ENCODE measurements at regions not wholly inside any gene's neighbourhood (a gene's known extent, or its start where the extent isn't known, plus 50 kb on each side); places are given as distances from the start of the nearest gene placed in this dataset.

- DNase-seq (ENCODE audit: low spot score) (no peak), ATAC-seq (ENCODE audit: low read depth) (no peak)
- Histone ChIP-seq H3K4me1 (ENCODE audit: insufficient read depth, poor library complexity, severe bottlenecking) (peaks cover 20% of the 10 kb centered on the region), H3K4me3 (ENCODE audit: severe bottlenecking) (no peak overlapping the region), H3K27me3 (ENCODE audit: insufficient read depth, poor library complexity, severe bottlenecking) (no peaks in the 10 kb centered on the region), H3K9me3 (ENCODE audit: severe bottlenecking) (no peaks in the 10 kb centered on the region), H3K27ac (ENCODE audit: poor library complexity, severe bottlenecking) (peak overlapping the region; percentile 69), H3K36me3 (ENCODE audit: low read depth) (no peaks in the 10 kb centered on the region)
- no peak for TF ChIP-seq CTCF (IDR thresholded peaks at IDR 0.05; ENCODE audit: poor library complexity, severe bottlenecking)
Observed at GRCh38 chr2:41716497-41716896, 331.3 kb upstream of the PKDCC start.

GRCh38 chr2:41717839-41718238 lies 330.0 kb upstream of the PKDCC start:
- Histone ChIP-seq H3K4me3 (ENCODE audit: severe bottlenecking) (no peak overlapping the region), H3K27me3 (ENCODE audit: insufficient read depth, poor library complexity, severe bottlenecking) (no peaks in the 10 kb centered on the region), H3K4me1 (ENCODE audit: insufficient read depth, poor library complexity, severe bottlenecking) (peaks cover 30% of the 10 kb centered on the region), H3K27ac (ENCODE audit: poor library complexity, severe bottlenecking) (peak overlapping the region; percentile 69), H3K36me3 (ENCODE audit: low read depth) (no peaks in the 10 kb centered on the region), H3K9me3 (ENCODE audit: severe bottlenecking) (no peaks in the 10 kb centered on the region)
- DNase-seq (ENCODE audit: low spot score) (peak; percentile 76), ATAC-seq (ENCODE audit: low read depth) (peak; percentile 91)
- no peak for TF ChIP-seq CTCF (IDR thresholded peaks at IDR 0.05; ENCODE audit: poor library complexity, severe bottlenecking)

GRCh38 chr2:41718705-41719104 lies 329.1 kb upstream of the PKDCC start:
- Histone ChIP-seq H3K36me3 (ENCODE audit: low read depth) (no peaks in the 10 kb centered on the region), H3K4me3 (ENCODE audit: severe bottlenecking) (no peak overlapping the region), H3K27ac (ENCODE audit: poor library complexity, severe bottlenecking) (peak overlapping the region; percentile 69), H3K27me3 (ENCODE audit: insufficient read depth, poor library complexity, severe bottlenecking) (no peaks in the 10 kb centered on the region), H3K9me3 (ENCODE audit: severe bottlenecking) (no peaks in the 10 kb centered on the region), H3K4me1 (ENCODE audit: insufficient read depth, poor library complexity, severe bottlenecking) (peaks cover 39% of the 10 kb centered on the region)
- ATAC-seq (ENCODE audit: low read depth) (no peak), DNase-seq (ENCODE audit: low spot score) (no peak)
- no peak for TF ChIP-seq CTCF (IDR thresholded peaks at IDR 0.05; ENCODE audit: poor library complexity, severe bottlenecking)

GRCh38 chr2:41719756-41720155 lies 328.1 kb upstream of the PKDCC start:
- Histone ChIP-seq H3K27ac (ENCODE audit: poor library complexity, severe bottlenecking) (no peak overlapping the region), H3K9me3 (ENCODE audit: severe bottlenecking) (no peaks in the 10 kb centered on the region), H3K27me3 (ENCODE audit: insufficient read depth, poor library complexity, severe bottlenecking) (no peaks in the 10 kb centered on the region), H3K36me3 (ENCODE audit: low read depth) (no peaks in the 10 kb centered on the region), H3K4me1 (ENCODE audit: insufficient read depth, poor library complexity, severe bottlenecking) (peaks cover 39% of the 10 kb centered on the region), H3K4me3 (ENCODE audit: severe bottlenecking) (no peak overlapping the region)
- no peak for TF ChIP-seq CTCF (IDR thresholded peaks at IDR 0.05; ENCODE audit: poor library complexity, severe bottlenecking)
- no peak for ATAC-seq (ENCODE audit: low read depth)
- DNase-seq (ENCODE audit: low spot score), result no peak

- no peaks in the 10 kb centered on the region for H3K36me3 ChIP-seq (ENCODE audit: low read depth)
- H3K27ac ChIP-seq (ENCODE audit: poor library complexity, severe bottlenecking), result no peak overlapping the region
- H3K4me3 ChIP-seq (ENCODE audit: severe bottlenecking), result no peak overlapping the region
- no peak for DNase-seq (ENCODE audit: low spot score)
- H3K4me1 ChIP-seq (ENCODE audit: insufficient read depth, poor library complexity, severe bottlenecking), result peaks cover 39% of the 10 kb centered on the region
- TF ChIP-seq CTCF (IDR thresholded peaks at IDR 0.05; ENCODE audit: poor library complexity, severe bottlenecking), result no peak
- ATAC-seq (ENCODE audit: low read depth), result no peak
- no peaks in the 10 kb centered on the region for H3K9me3 ChIP-seq (ENCODE audit: severe bottlenecking)
- H3K27me3 ChIP-seq (ENCODE audit: insufficient read depth, poor library complexity, severe bottlenecking), result no peaks in the 10 kb centered on the region
Observed at GRCh38 chr2:41720331-41721251, 327.2 kb upstream of the PKDCC start.

Measured in RWPE2 (cell line).